H1 (cell line): ENCODE measurements at regions not wholly inside any gene's neighbourhood (a gene's known extent, or its start where the extent isn't known, plus 50 kb on each side); places are given as distances from the start of the nearest gene placed in this dataset.

ENCODE experiments used
- CTCF ChIA-PET: fragments of 300-600 bp; sonication (Branson Sonifier 250); formaldehyde crosslinking; loops from one replicate; lab custom pipeline; 2021; ENCODE audit not compliant: partially characterized antibody; lab: Charles Lee
- POLR2A ChIA-PET: fragments of 300-600 bp; sonication (Branson Sonifier 250); formaldehyde crosslinking; loops from one replicate; lab custom pipeline; 2021; ENCODE audit warnings: inconsistent platforms; ENCODE audit not compliant: partially characterized antibody; lab: Charles Lee
- DNase-seq, 2 experiments: peaks; one replicate each; pipeline versions ENCODE4 v3.0.0 to v3.0.0-alpha.2; 2010 to 2022; ENCODE audit warnings: low spot score in 2 of 2, low read depth in 1 of 2, mixed read lengths in 1 of 2
- FAIRE-seq: peaks from 2 replicates; lab custom pipeline; 2011; peaks lifted over from hg19 to GRCh38; lab: Jason Lieb, UNC
- H2AFZ ChIP-seq: 2 replicates; pipeline ENCODE4 v1.8.1; 2012; ENCODE audit warnings: low read length, inconsistent platforms
- H2AK5ac ChIP-seq: 2 replicates; pipeline ENCODE4 v1.6.1; 2013; ENCODE audit warnings: low read depth, low read length
- H2BK120ac ChIP-seq: replicated peaks from 2 replicates; pipeline ENCODE3; 2013; ENCODE audit warnings: low read depth, low read length, inconsistent platforms
- H2BK12ac ChIP-seq: 2 replicates; pipeline ENCODE4 v1.6.1; 2013; ENCODE audit warnings: low read depth, low read length
- H2BK15ac ChIP-seq: 2 replicates; pipeline ENCODE4 v1.6.1; 2013; ENCODE audit warnings: low read length
- H2BK20ac ChIP-seq: 2 replicates; pipeline ENCODE4 v1.6.1; 2013; ENCODE audit warnings: low read length
- H2BK5ac ChIP-seq: 2 replicates; pipeline ENCODE4 v1.6.1; 2013; ENCODE audit warnings: low read depth, low read length
- H3K14ac ChIP-seq: 2 replicates; pipeline ENCODE4 v1.6.1; 2013; ENCODE audit warnings: inconsistent platforms; ENCODE audit not compliant: insufficient read length
- H3K18ac ChIP-seq: 2 replicates; pipeline ENCODE4 v1.6.1; 2013; ENCODE audit warnings: low read length; ENCODE audit errors: extremely low read depth
- H3K23ac ChIP-seq: 2 replicates; pipeline ENCODE4 v1.6.1; 2013; ENCODE audit warnings: inconsistent platforms; ENCODE audit not compliant: insufficient read length
- H3K23me2 ChIP-seq: 2 replicates; pipeline ENCODE4 v1.6.1; 2013; ENCODE audit warnings: low read depth, low read length
- H3K27ac ChIP-seq: 2 replicates; pipeline ENCODE4 v1.6.1; 2011; ENCODE audit warnings: low read depth, low read length, inconsistent platforms
- H3K27me3 ChIP-seq, 4 experiments: replicated peaks in 1 of 4; 1 replicate in 1 of 4; 2 replicates in 3 of 4; pipeline versions ENCODE4 v1.6.1 to v1.8.1; 2011 to 2013; ENCODE audit warnings: low read length in 3 of 4, mild to moderate bottlenecking in 3 of 4, inconsistent platforms in 2 of 4, mixed read lengths in 2 of 4, moderate library complexity in 1 of 4; ENCODE audit not compliant: control insufficient read depth in 3 of 4, insufficient read depth in 3 of 4; ENCODE audit errors: extremely low read depth in 1 of 4
- H3K36me3 ChIP-seq, 4 experiments: 2 replicates each; pipeline versions ENCODE4 v1.6.1 to v1.8.1; 2011 to 2013; ENCODE audit warnings: mild to moderate bottlenecking in 4 of 4, low read length in 3 of 4, moderate library complexity in 2 of 4, control low read depth in 1 of 4, inconsistent platforms in 1 of 4; ENCODE audit not compliant: insufficient read depth in 4 of 4, control insufficient read depth in 2 of 4
- H3K4ac ChIP-seq: replicated peaks from 2 replicates; pipeline ENCODE3; 2013; ENCODE audit warnings: low read length, low read depth, mixed read lengths, inconsistent platforms; ENCODE audit not compliant: insufficient read length
- H3K4me1 ChIP-seq, 4 experiments: replicated peaks in 1 of 4; 1 replicate in 1 of 4; 2 replicates in 3 of 4; pipeline versions ENCODE4 v1.6.1 to v1.8.1; 2011 to 2013; ENCODE audit warnings: low read length in 3 of 4, inconsistent platforms in 2 of 4, mixed read lengths in 1 of 4; ENCODE audit not compliant: insufficient read depth in 4 of 4, control insufficient read depth in 3 of 4
- H3K4me2 ChIP-seq, 2 experiments: 2 replicates each; pipeline versions ENCODE4 v1.6.1 to v1.8.1; 2011 to 2013; ENCODE audit warnings: low read depth in 2 of 2, low read length in 2 of 2, control low read depth in 1 of 2, inconsistent platforms in 1 of 2, mild to moderate bottlenecking in 1 of 2; ENCODE audit not compliant: insufficient read depth in 1 of 2
- H3K4me3 ChIP-seq, 4 experiments: fragments of 200-600, 300-600 bp in 1 of 4; sonication (generic), shearing (Covaris generic), sonication (Bioruptor Twin) in 1 of 4; 2 replicates each; pipeline versions ENCODE4 v1.5.1 to v1.8.1; 2011 to 2016; ENCODE audit warnings: low read length in 4 of 4, low read depth in 3 of 4, control low read depth in 2 of 4, inconsistent platforms in 2 of 4, mild to moderate bottlenecking in 2 of 4, mixed read lengths in 1 of 4, moderate library complexity in 1 of 4; ENCODE audit not compliant: insufficient read depth in 2 of 4; ENCODE audit errors: extremely low read depth in 1 of 4
- H3K56ac ChIP-seq: replicated peaks from 2 replicates; pipeline ENCODE3; 2013; ENCODE audit warnings: low read depth, mild to moderate bottlenecking, mixed read lengths, low read length, inconsistent platforms; ENCODE audit not compliant: insufficient read length
- H3K79me1 ChIP-seq: 2 replicates; pipeline ENCODE4 v1.6.1; 2013; ENCODE audit warnings: low read depth, low read length, control low read depth
- H3K79me2 ChIP-seq, 2 experiments: 2 replicates each; pipeline versions ENCODE4 v1.6.1 to v1.8.1; 2012 to 2013; ENCODE audit warnings: low read length in 2 of 2, mild to moderate bottlenecking in 2 of 2, inconsistent platforms in 1 of 2; ENCODE audit not compliant: insufficient read depth in 2 of 2, control insufficient read depth in 1 of 2
- H3K9ac ChIP-seq, 4 experiments: replicated peaks in 1 of 4; 1 replicate in 1 of 4; 2 replicates in 3 of 4; pipeline versions ENCODE4 v1.6.1 to v1.8.1; 2011 to 2013; ENCODE audit warnings: low read depth in 3 of 4, low read length in 3 of 4, control low read depth in 2 of 4, mild to moderate bottlenecking in 2 of 4, moderate library complexity in 2 of 4, inconsistent platforms in 1 of 4; ENCODE audit errors: extremely low read depth in 1 of 4
- H3K9me3 ChIP-seq, 2 experiments: 2 replicates each; pipeline versions ENCODE4 v1.6.1 to v1.8.1; 2012 to 2013; ENCODE audit warnings: mild to moderate bottlenecking in 2 of 2, moderate library complexity in 2 of 2, control low read depth in 1 of 2, inconsistent platforms in 1 of 2, low read depth in 1 of 2, low read length in 1 of 2, mixed read lengths in 1 of 2; ENCODE audit not compliant: insufficient read depth in 2 of 2
- H4K20me1 ChIP-seq, 2 experiments: replicated peaks in 1 of 2; 2 replicates each; pipeline versions ENCODE3 to v1.8.1; 2011 to 2013; ENCODE audit warnings: inconsistent platforms in 2 of 2, low read length in 2 of 2, mild to moderate bottlenecking in 1 of 2; ENCODE audit not compliant: insufficient read depth in 2 of 2, control insufficient read depth in 1 of 2
- H4K5ac ChIP-seq: 2 replicates; pipeline ENCODE4 v1.6.1; 2013; ENCODE audit warnings: low read length, low read depth, mixed read lengths, inconsistent platforms; ENCODE audit not compliant: insufficient read length
- H4K8ac ChIP-seq: 2 replicates; pipeline ENCODE4 v1.8.0; 2013; ENCODE audit warnings: mild to moderate bottlenecking, moderate library complexity, low read length, inconsistent platforms; ENCODE audit not compliant: insufficient read depth; ENCODE audit errors: extremely low read depth
- H4K91ac ChIP-seq: replicated peaks from 2 replicates; pipeline ENCODE3; 2013; ENCODE audit warnings: low read length, mixed read lengths, inconsistent platforms; ENCODE audit not compliant: insufficient read length
- ATF3 ChIP-seq: IDR thresholded peaks from 2 replicates; pipeline ENCODE4 v1.6.1; 2011; ENCODE audit warnings: low read depth, mild to moderate bottlenecking, low read length; ENCODE audit not compliant: insufficient read depth
- BRCA1 ChIP-seq: IDR thresholded peaks from 2 replicates; pipeline ENCODE4 v1.6.1; 2012; ENCODE audit warnings: low read depth, low read length, improper control_type of control experiment
- CHD2 ChIP-seq: IDR thresholded peaks from 2 replicates; pipeline ENCODE4 v1.6.1; 2012; ENCODE audit warnings: low read length, improper control_type of control experiment
- KDM4A ChIP-seq: IDR thresholded peaks from one replicate; pipeline ENCODE4 v1.7.1; 2012; ENCODE audit warnings: low read depth, mild to moderate bottlenecking, moderate library complexity, low read length, inconsistent platforms; ENCODE audit not compliant: severe bottlenecking
- MAFK ChIP-seq: IDR thresholded peaks from 2 replicates; pipeline ENCODE4 v1.6.1; 2012; ENCODE audit warnings: low read depth, mild to moderate bottlenecking, improper control_type of control experiment, low read length
- TAF1 ChIP-seq: IDR thresholded peaks from 2 replicates; pipeline ENCODE4 v1.6.1; 2011; ENCODE audit warnings: mild to moderate bottlenecking, low read depth, low read length
- WGBS, 2 experiments: shearing (Covaris generic) in 1 of 2; methylation state at CpG; one replicate each; pipeline versions ENCODE4 v1.1.6 to v1.1.7; 2013 to 2015; ENCODE audit warnings: low lambda C conversion rate in 2 of 2, mixed read lengths in 2 of 2, inconsistent platforms in 1 of 2, low coverage in 1 of 2, missing lambda C conversion rate in 1 of 2; ENCODE audit not compliant: insufficient replicate concordance in 2 of 2, insufficient coverage in 1 of 2, insufficient read length in 1 of 2; ENCODE audit errors: extremely low coverage in 1 of 2, missing lambda C conversion rate in 1 of 2; 5-methylcytosine and 5-hydroxymethylcytosine counted together

- Histone ChIP-seq H4K8ac (no peak overlapping the region), H3K9ac (no peak overlapping the region), H3K4me2 (no peak overlapping the region), H3K4me3 (no peak overlapping the region), H3K18ac (no peak overlapping the region), H3K27ac (no peak overlapping the region), H3K56ac (no peak overlapping the region), H3K36me3 (no peaks in the 10 kb centered on the region), H2AFZ (no peak overlapping the region), H2BK15ac (no peak overlapping the region), H3K14ac (no peak overlapping the region), H3K79me2 (no peaks in the 10 kb centered on the region), H3K23me2 (no peaks in the 10 kb centered on the region), H2BK20ac (no peak overlapping the region), H2BK120ac (no peak overlapping the region), H2AK5ac (no peak overlapping the region), H2BK12ac (no peak overlapping the region), H4K20me1 (no peaks in the 10 kb centered on the region), H3K79me1 (no peaks in the 10 kb centered on the region), H4K5ac (no peak overlapping the region), H3K23ac (no peak overlapping the region), H3K27me3 (no peaks in the 10 kb centered on the region), H4K91ac (no peak overlapping the region), H3K4ac (no peak overlapping the region), H3K4me1 (peaks cover 0 to 5% (median 2%) of the 10 kb centered on the region in 4 experiments; a peak in 2 of 7 replicates), H2BK5ac (no peak overlapping the region), H3K9me3 (no peaks in the 10 kb centered on the region)
- DNase-seq: no peak
- no peak for FAIRE-seq
- ChIA-PET CTCF (no interaction called here), POLR2A (no interaction called here)
- TF ChIP-seq ATF3 (no peak), TAF1 (no peak), KDM4A (no peak), BRCA1 (no peak), MAFK (no peak), CHD2 (no peak)
- WGBS, 2 experiments: 92% methylated on average over 5 of the region's 5 CpGs; no CpG with 5 or more reads in 1 of the 2 experiments
Observed at GRCh38 chr3:77835921-77836320, 796.0 kb downstream of the ROBO2 start.
